Activated CD4-positive, alpha-beta T cell treated with anti-CD3 and anti-CD28 coated beads for 36 hours (primary cell): ENCODE measurements at regions not wholly inside any gene's neighbourhood (a gene's known extent, or its start where the extent isn't known, plus 50 kb on each side); places are given as distances from the start of the nearest gene placed in this dataset.

Experiments used
- ATAC-seq: fragments of 200-7000 bp; cut with Tn5 transposase; one replicate; pipeline ENCODE4 v1.10.0; 2021; ENCODE audit warnings: mild to moderate bottlenecking, moderate library complexity
- CTCF ChIA-PET: fragments of 350-600 bp; sonication (Branson Sonifier 250); formaldehyde crosslinking; loops from one replicate; lab custom pipeline; 2021; ENCODE audit warnings: antibody characterized with exemption; lab: Charles Lee
- POLR2A ChIA-PET: fragments of 350-600 bp; sonication (Branson Sonifier 250); formaldehyde crosslinking; loops from one replicate; lab custom pipeline; 2021; ENCODE audit warnings: antibody characterized with exemption, inconsistent platforms; lab: Charles Lee
- DNase-seq: peaks from one replicate; pipeline ENCODE4 v3.0.0-alpha.2; 2020
- H3K27ac Mint-ChIP-seq: one replicate; pipeline ENCODE4 v1.8.0; 2021; ENCODE audit warnings: mixed read lengths
- H3K27me3 Mint-ChIP-seq: one replicate; pipeline ENCODE4 v1.8.0; 2021; ENCODE audit warnings: mixed read lengths
- H3K36me3 Mint-ChIP-seq: one replicate; pipeline ENCODE4 v1.8.0; 2021; ENCODE audit warnings: low read depth, mixed read lengths
- H3K4me1 Mint-ChIP-seq: one replicate; pipeline ENCODE4 v1.8.0; 2021; ENCODE audit warnings: mixed read lengths
- H3K4me3 Mint-ChIP-seq: one replicate; pipeline ENCODE4 v1.8.0; 2021; ENCODE audit warnings: mild to moderate bottlenecking, moderate library complexity, mixed read lengths
- H3K9me3 Mint-ChIP-seq: one replicate; pipeline ENCODE4 v1.8.0; 2021; ENCODE audit warnings: low read depth, mixed read lengths
- intact Hi-C, 2 experiments: fragments of 100-400 bp; cut with DNase I in 1 of 2; cut with micrococcal nuclease in 1 of 2; formaldehyde crosslinking; loops; one replicate each; pipeline versions ENCODE4 v1.14.2 to v1.15.1; 2022 to 2024; cut with DNase I, micrococcal nuclease

DNA sequence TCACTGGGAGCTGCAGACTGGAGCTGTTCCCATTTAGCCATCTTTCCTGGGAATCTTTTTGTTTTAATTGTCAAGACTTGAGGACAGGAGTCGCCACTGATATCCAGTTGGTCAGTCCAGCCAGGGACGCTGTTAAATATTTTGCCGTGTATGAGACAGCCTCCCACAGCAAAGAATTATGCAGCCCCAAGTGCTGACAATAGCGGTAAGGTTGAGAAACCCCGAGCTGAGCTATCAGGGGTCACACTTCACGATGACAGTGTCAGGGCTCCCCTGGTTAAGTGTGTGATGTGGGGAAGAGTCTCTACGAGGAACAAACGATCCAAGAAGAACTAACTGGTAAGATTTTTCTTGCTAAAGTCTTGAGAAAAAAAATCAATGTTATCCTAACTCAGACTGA, 372.0 kb upstream of the MPDZ start:
- CTCF ChIA-PET = no interaction called here
- no peaks in the 10 kb centered on the region for H3K36me3 Mint-ChIP-seq
- H3K4me3 Mint-ChIP-seq = no peak overlapping the region
- no peaks in the 10 kb centered on the region for H3K4me1 Mint-ChIP-seq
- no peaks in the 10 kb centered on the region for H3K27me3 Mint-ChIP-seq
- H3K27ac Mint-ChIP-seq = no peak overlapping the region
- DNase-seq = no peak
- intact Hi-C loops = no loop called here
- H3K9me3 Mint-ChIP-seq = peaks cover 8% of the 10 kb centered on the region
- POLR2A ChIA-PET = no interaction called here
- ATAC-seq = no peak

DNA sequence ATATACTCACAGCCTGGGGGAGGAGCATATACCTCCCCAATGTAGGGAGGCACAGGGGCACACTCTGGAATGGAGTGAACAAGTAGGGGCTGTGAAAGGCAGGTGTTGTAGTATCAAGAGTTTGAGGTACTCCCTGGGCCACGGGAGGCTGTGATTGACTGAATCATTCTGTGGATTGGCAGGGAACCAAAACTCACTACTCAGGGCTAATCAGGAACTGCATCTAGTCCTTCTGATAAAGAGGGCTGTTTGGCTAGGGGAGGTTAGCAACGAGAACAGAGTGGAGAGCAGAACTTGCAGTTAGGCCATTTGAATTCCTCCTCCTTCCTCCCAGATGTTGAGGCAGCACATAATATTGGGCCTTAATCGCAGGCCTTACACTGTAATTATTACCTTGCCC, 369.2 kb upstream of the MPDZ start:
- ChIA-PET CTCF (no interaction called here), POLR2A (no interaction called here)
- Mint-ChIP-seq H3K27me3 (no peaks in the 10 kb centered on the region), H3K27ac (no peak overlapping the region), H3K4me1 (no peaks in the 10 kb centered on the region), H3K9me3 (peaks cover 5% of the 10 kb centered on the region), H3K4me3 (no peak overlapping the region), H3K36me3 (no peaks in the 10 kb centered on the region)
- DNase-seq (no peak), ATAC-seq (no peak)
- intact Hi-C loops = no loop called here

DNA sequence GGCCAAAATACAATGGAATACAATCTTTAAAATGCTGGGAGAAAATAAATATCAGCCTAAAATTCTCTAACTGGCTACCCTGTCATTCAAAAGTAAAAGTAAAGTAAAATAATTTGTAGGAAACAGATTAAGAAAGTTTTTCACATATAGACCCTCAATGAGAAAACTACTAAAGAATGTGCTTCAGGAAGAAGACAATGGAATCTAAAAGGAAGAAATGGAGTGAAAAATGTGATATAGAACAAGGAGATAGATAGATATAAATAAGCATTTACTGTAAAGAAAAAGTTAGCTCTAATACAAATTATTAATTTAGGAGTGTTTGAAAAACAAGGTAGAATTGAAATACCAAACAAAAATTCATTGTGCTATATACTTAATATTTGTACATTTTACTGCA, 368.6 kb upstream of the MPDZ start:
- peaks cover 5% of the 10 kb centered on the region for H3K9me3 Mint-ChIP-seq
- POLR2A ChIA-PET = no interaction called here
- DNase-seq (no peak), ATAC-seq (no peak)
- H3K27me3 Mint-ChIP-seq = no peaks in the 10 kb centered on the region
- no peak overlapping the region for H3K4me3 Mint-ChIP-seq
- intact Hi-C loops = no loop called here
- no peak overlapping the region for H3K27ac Mint-ChIP-seq
- H3K4me1 Mint-ChIP-seq = no peaks in the 10 kb centered on the region
- CTCF ChIA-PET = no interaction called here
- H3K36me3 Mint-ChIP-seq = no peaks in the 10 kb centered on the region

DNA sequence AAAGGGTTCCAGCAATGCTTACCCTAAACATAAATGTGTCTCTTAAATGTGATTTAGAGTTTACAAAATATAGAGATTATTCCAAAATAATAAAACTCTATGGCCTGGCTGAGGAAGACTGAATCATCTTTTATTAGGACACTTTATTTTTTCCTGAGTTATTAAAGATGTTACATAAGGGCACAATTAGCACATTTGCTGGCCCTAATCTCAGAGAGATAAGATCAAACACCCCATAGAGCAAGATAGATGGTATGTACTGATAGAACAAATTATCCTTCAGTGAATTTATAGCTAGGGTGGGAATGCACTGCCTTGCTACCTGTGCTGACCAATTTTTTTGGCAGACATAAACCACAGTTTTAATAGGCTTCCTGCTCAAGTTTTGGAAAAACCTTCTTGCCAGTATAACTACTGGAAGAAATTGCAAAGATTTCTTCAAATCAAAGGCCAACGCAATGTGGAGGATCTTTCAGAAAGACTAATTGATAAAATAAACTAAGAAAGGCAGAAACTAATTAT, 367.1 kb upstream of the MPDZ start:
- intact Hi-C loops = no loop called here
- ATAC-seq = no peak
- ChIA-PET POLR2A (no interaction called here), CTCF (no interaction called here)
- no peak for DNase-seq
- no peaks in the 10 kb centered on the region for H3K27me3 Mint-ChIP-seq
- H3K9me3 Mint-ChIP-seq = peaks cover 3% of the 10 kb centered on the region
- no peak overlapping the region for H3K4me3 Mint-ChIP-seq
- H3K27ac Mint-ChIP-seq = no peak overlapping the region
- no peaks in the 10 kb centered on the region for H3K36me3 Mint-ChIP-seq
- H3K4me1 Mint-ChIP-seq = no peaks in the 10 kb centered on the region

DNA sequence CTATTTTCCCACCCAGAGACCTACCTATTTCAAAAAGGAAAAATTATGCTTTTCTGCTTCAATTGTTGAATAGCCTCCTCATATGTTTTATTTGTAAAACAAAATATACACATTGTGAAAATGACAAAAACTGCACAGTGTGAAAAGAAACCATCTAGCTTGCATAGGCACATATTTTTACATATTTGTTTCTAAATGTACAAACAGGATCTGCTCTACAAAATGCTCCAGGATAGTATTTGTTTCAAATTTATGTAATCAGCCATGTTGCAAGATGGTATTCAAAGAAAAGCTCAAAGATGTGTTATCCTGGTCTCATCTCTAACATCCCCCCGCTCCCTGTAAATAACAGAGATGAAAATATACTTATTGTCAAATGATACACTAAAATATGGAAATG, 366.1 kb upstream of the MPDZ start:
- H3K27me3 Mint-ChIP-seq = no peaks in the 10 kb centered on the region
- peaks cover 3% of the 10 kb centered on the region for H3K9me3 Mint-ChIP-seq
- H3K27ac Mint-ChIP-seq = no peak overlapping the region
- ChIA-PET CTCF (no interaction called here), POLR2A (interaction anchor here (0.7 kb wide), 1 partner anchor 18 kb away, joined by 3 read pairs; no protein-coding TSS in a partner anchor)
- ATAC-seq = no peak
- no peak overlapping the region for H3K4me3 Mint-ChIP-seq
- no peak for DNase-seq
- no peaks in the 10 kb centered on the region for H3K4me1 Mint-ChIP-seq
- H3K36me3 Mint-ChIP-seq = no peaks in the 10 kb centered on the region
- intact Hi-C loops = no loop called here

DNA sequence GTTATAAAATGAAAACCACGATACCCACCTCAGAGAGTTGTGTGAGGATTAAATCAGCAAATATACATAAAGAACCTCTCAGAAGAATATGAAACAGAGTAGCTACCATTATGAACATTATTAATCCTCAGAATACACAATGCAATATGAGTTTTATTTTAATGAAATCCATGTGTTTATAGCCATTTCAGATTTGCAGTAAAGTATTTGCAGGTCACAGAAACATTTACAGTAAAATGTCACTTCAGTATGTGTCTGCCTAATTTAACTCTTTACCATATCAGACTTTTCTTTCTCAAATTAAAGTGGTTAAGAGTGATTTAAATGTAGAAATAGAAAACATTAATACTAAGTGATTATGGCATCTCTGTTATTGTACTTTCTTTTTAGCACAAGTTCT, 365.2 kb upstream of the MPDZ start:
- CTCF ChIA-PET = no interaction called here
- Mint-ChIP-seq H3K4me3 (no peak overlapping the region), H3K9me3 (peaks cover 3% of the 10 kb centered on the region), H3K27me3 (no peaks in the 10 kb centered on the region), H3K27ac (no peak overlapping the region), H3K36me3 (no peaks in the 10 kb centered on the region), H3K4me1 (no peaks in the 10 kb centered on the region)
- no peak for DNase-seq
- ATAC-seq = no peak
- POLR2A ChIA-PET = interaction anchor here (0.7 kb wide), 1 partner anchor 19 kb away, joined by 3 read pairs; no protein-coding TSS in a partner anchor
- intact Hi-C loops = no loop called here

DNA sequence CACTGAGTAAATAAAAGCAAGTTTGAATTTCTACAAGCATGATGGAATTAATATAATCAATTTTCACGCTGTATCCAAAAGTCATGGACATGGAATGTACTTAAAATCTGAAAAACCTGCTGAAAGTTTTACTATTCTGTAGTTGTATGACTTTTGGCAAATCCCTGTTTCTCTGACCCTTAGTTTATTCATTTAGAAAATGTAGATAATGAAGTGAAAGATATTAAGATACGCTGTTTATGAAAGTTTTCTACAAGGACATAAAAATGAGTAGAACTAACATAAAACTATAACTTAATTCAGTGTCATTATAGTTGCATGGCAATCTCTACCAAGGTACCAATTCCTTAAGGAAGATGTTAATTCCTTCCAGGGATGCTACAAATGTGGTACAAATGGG, 363.2 kb upstream of the MPDZ start:
- Mint-ChIP-seq H3K27ac (no peak overlapping the region), H3K4me1 (no peaks in the 10 kb centered on the region), H3K27me3 (no peaks in the 10 kb centered on the region), H3K4me3 (no peak overlapping the region), H3K36me3 (no peaks in the 10 kb centered on the region), H3K9me3 (peaks cover 5% of the 10 kb centered on the region)
- CTCF ChIA-PET = no interaction called here
- POLR2A ChIA-PET = no interaction called here
- intact Hi-C loops = no loop called here
- DNase-seq = no peak
- ATAC-seq = no peak

DNA sequence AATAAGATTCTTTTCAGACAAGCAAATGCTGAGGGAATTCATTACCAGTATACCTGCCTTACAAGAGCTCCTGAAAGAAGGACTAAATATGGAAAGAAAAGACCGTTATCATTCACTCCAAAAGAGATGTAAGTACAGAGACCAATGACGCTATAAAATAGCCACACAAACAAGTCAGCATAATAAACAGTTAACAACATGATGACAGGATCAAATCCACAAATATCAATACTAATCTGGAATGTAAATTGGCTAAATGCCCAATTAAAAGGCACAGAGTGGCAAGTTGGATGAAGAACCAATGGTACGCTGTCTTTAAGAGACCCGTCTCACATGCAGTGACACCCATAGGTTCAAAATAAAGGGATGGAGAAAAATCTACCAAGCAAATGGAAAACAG, 349.6 kb upstream of the MPDZ start:
- H3K4me3 Mint-ChIP-seq = no peak overlapping the region
- ChIA-PET CTCF (no interaction called here), POLR2A (no interaction called here)
- no peak overlapping the region for H3K27ac Mint-ChIP-seq
- H3K36me3 Mint-ChIP-seq = no peaks in the 10 kb centered on the region
- DNase-seq (no peak), ATAC-seq (no peak)
- no peaks in the 10 kb centered on the region for H3K27me3 Mint-ChIP-seq
- intact Hi-C loops = no loop called here
- H3K9me3 Mint-ChIP-seq = peaks cover 20% of the 10 kb centered on the region
- no peaks in the 10 kb centered on the region for H3K4me1 Mint-ChIP-seq

DNA sequence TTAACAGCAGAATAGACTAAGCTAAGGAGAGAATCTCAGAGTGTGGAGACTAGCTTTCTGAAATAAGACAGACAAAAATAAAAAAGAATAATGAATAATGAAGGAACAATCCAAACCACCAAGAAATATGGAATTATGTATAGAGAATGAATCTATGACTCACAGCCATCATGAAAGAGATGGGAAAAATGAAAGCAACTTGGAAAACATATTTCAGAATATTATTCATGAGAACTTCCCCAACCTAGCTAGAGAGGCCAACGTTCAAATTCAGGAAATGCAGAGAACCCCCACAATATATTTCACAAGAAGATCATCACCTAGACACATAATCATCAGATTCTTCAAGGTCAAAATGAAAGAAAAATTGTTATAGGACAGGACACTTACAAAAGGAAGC, 349.0 kb upstream of the MPDZ start:
- no peak for DNase-seq
- Mint-ChIP-seq H3K27ac (no peak overlapping the region), H3K4me1 (no peaks in the 10 kb centered on the region), H3K4me3 (no peak overlapping the region), H3K9me3 (peaks cover 17% of the 10 kb centered on the region), H3K36me3 (no peaks in the 10 kb centered on the region), H3K27me3 (no peaks in the 10 kb centered on the region)
- ATAC-seq = no peak
- intact Hi-C loops = no loop called here
- CTCF ChIA-PET = no interaction called here
- POLR2A ChIA-PET = no interaction called here

DNA sequence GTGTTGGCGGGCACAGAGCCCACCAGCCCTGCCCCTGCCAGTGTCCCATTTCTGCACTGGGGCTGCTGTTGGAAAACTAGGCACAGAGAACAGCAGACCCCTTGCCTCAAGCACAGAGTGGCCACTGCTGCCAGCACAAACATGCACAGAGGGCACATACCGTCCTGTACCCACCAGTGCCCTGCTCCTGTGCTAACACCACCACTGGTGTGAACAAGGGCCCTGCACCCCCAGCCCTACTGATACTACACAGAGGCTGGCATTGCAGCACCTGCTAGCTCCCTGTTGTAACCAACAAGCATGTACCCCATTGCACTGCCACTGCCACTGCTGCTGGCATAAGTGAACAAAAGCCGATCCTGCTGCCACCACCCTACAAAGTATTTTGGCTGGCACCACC, 348.0 kb upstream of the MPDZ start:
- H3K36me3 Mint-ChIP-seq = no peaks in the 10 kb centered on the region
- ChIA-PET CTCF (no interaction called here), POLR2A (no interaction called here)

DNA sequence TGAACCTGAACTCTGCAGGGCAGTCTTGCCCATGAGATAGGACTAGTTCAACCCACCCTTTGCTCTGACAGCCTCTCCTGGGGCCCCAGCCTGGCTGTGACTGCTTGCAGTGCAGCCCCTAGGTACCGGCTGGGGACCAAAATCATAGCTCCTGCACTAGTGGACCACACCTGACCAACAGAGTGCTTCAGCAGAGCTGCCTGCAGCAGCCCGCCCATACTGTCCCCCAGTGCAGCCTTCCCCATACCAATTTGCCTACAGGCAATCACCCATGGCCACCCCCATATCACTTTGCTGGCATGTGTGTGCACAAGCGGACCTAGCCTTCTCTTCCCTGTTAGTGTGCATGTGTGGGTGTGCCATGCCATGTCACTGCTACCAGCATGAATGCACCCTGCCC, 347.6 kb upstream of the MPDZ start:
- DNase-seq = no peak
- Mint-ChIP-seq H3K27ac (no peak overlapping the region), H3K4me1 (no peaks in the 10 kb centered on the region), H3K27me3 (no peaks in the 10 kb centered on the region), H3K9me3 (peaks cover 12% of the 10 kb centered on the region), H3K4me3 (no peak overlapping the region), H3K36me3 (no peaks in the 10 kb centered on the region)
- CTCF ChIA-PET = no interaction called here
- POLR2A ChIA-PET = no interaction called here
- intact Hi-C loops = no loop called here
- ATAC-seq = no peak

More for the DNA sequence above, 348.0 kb upstream of the MPDZ start:
- no peak for ATAC-seq
- Mint-ChIP-seq H3K9me3 (peaks cover 12% of the 10 kb centered on the region), H3K4me3 (no peak overlapping the region), H3K27ac (no peak overlapping the region), H3K27me3 (no peaks in the 10 kb centered on the region), H3K4me1 (no peaks in the 10 kb centered on the region)
- DNase-seq = no peak
- intact Hi-C loops = no loop called here

DNA sequence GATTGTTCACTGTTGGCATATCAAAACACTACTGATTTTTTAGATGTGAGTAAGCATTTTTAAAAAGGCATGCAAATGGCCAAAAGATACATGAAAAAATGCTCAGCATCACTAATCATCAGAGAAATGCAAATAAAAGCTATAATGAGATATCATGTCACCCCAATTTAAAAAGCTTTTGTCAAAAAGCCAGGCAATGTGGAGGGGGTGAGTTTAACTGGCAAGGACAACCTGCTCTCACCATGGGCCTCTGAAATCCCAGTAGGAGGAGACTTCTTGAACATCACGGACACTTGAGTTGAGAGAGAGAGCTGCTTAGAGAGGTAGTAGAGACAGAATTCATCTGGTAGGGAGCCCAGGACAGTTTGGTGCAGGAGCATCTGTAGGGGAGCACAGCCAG, 347.1 kb upstream of the MPDZ start:
- no peak overlapping the region for H3K4me3 Mint-ChIP-seq
- intact Hi-C loops = no loop called here
- H3K27ac Mint-ChIP-seq = no peak overlapping the region
- ATAC-seq = no peak
- peaks cover 8% of the 10 kb centered on the region for H3K9me3 Mint-ChIP-seq
- POLR2A ChIA-PET = no interaction called here
- no peaks in the 10 kb centered on the region for H3K27me3 Mint-ChIP-seq
- DNase-seq = no peak
- H3K4me1 Mint-ChIP-seq = no peaks in the 10 kb centered on the region
- H3K36me3 Mint-ChIP-seq = no peaks in the 10 kb centered on the region
- CTCF ChIA-PET = no interaction called here
